ENCODE measurements at regions not wholly inside any gene's neighbourhood (a gene's known extent, or its start where the extent isn't known, plus 50 kb on each side); places are given as distances from the start of the nearest gene placed in this dataset.

DNA sequence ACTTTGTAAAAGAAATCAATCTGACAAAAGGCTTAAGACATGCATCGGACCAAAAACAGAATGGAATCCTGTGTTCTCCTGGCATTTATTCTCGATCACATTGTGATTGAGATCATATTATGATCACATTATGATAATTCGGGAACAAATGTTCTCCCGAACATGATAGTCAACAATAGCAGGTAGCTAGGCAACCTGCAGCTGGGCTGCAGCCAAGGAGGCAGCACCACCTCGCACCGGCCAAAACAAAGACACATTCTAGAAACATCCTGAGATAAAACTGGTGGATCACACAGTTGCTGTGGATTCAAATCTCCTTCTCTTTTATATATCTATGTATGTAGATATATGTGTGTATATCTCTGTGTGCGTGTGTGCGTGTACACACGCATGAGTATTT, 480.6 kb upstream of the CYLC2 start:
- no peak for TF ChIP-seq FOXM1 (IDR thresholded peaks at IDR 0.05; ENCODE audit: borderline replicate concordance, low read depth)
- no peak for TF ChIP-seq CREB1 (IDR thresholded peaks at IDR 0.05; ENCODE audit: low read depth)
- no peak for TF ChIP-seq EP300 (IDR thresholded peaks at IDR 0.05; ENCODE audit: borderline replicate concordance)
- TF ChIP-seq MAX (IDR thresholded peaks at IDR 0.05) = no peak
- no peak for TF ChIP-seq EGR1 (IDR thresholded peaks at IDR 0.05)
- TF ChIP-seq NFIC (IDR thresholded peaks at IDR 0.05) = no peak
- TF ChIP-seq REST (IDR thresholded peaks at IDR 0.05; ENCODE audit: low read depth) = no peak
- TF ChIP-seq TAF1 (IDR thresholded peaks at IDR 0.05; ENCODE audit: low read depth) = no peak
- no peak for TF ChIP-seq TCF12 (IDR thresholded peaks at IDR 0.05; ENCODE audit: low read depth)
- TF ChIP-seq ZBTB7A (IDR thresholded peaks at IDR 0.05; ENCODE audit: low read depth) = no peak
- no peak for TF ChIP-seq CEBPB (IDR thresholded peaks at IDR 0.05)
- TF ChIP-seq RAD21 (IDR thresholded peaks at IDR 0.05; ENCODE audit: low read depth) = no peak

- TF ChIP-seq, protein P1, sequence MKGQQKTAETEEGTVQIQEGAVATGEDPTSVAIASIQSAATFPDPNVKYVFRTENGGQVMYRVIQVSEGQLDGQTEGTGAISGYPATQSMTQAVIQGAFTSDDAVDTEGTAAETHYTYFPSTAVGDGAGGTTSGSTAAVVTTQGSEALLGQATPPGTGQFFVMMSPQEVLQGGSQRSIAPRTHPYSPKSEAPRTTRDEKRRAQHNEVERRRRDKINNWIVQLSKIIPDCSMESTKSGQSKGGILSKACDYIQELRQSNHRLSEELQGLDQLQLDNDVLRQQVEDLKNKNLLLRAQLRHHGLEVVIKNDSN (IDR thresholded peaks at IDR 0.05) = no peak
- no peak for TF ChIP-seq ZBTB7A (IDR thresholded peaks at IDR 0.05; ENCODE audit: low read depth)
- no peak for TF ChIP-seq REST (IDR thresholded peaks at IDR 0.05; ENCODE audit: low read depth)
- no peak for TF ChIP-seq RAD21 (IDR thresholded peaks at IDR 0.05; ENCODE audit: low read depth)
- no peak for TF ChIP-seq TCF12 (IDR thresholded peaks at IDR 0.05; ENCODE audit: low read depth)
- TF ChIP-seq EP300 (IDR thresholded peaks at IDR 0.05; ENCODE audit: borderline replicate concordance) = no peak
- TF ChIP-seq TAF1 (IDR thresholded peaks at IDR 0.05; ENCODE audit: low read depth) = no peak
- no peak for TF ChIP-seq YY1 (IDR thresholded peaks at IDR 0.05; ENCODE audit: low read depth)
- no peak for TF ChIP-seq CREB1 (IDR thresholded peaks at IDR 0.05; ENCODE audit: low read depth)
- TF ChIP-seq CEBPB (IDR thresholded peaks at IDR 0.05) = no peak
- no peak for TF ChIP-seq FOXM1 (IDR thresholded peaks at IDR 0.05; ENCODE audit: borderline replicate concordance, low read depth)
Observed at GRCh38 chr9:102507044-102507687, 488.0 kb upstream of the CYLC2 start.

GRCh38 chr9:102506406-102506805, 488.7 kb upstream of the CYLC2 start:
- TF ChIP-seq FOXM1 (IDR thresholded peaks at IDR 0.05; ENCODE audit: borderline replicate concordance, low read depth) (no peak), CREB1 (IDR thresholded peaks at IDR 0.05; ENCODE audit: low read depth) (no peak), NFIC (IDR thresholded peaks at IDR 0.05) (no peak), YY1 (IDR thresholded peaks at IDR 0.05; ENCODE audit: low read depth) (no peak), ZBTB7A (IDR thresholded peaks at IDR 0.05; ENCODE audit: low read depth) (no peak), MAX (IDR thresholded peaks at IDR 0.05) (no peak), REST (IDR thresholded peaks at IDR 0.05; ENCODE audit: low read depth) (no peak), TEAD4 (IDR thresholded peaks at IDR 0.05) (no peak), TAF1 (IDR thresholded peaks at IDR 0.05; ENCODE audit: low read depth) (no peak), EGR1 (IDR thresholded peaks at IDR 0.05) (no peak), TCF12 (IDR thresholded peaks at IDR 0.05; ENCODE audit: low read depth) (no peak), CEBPB (IDR thresholded peaks at IDR 0.05) (no peak), RAD21 (IDR thresholded peaks at IDR 0.05; ENCODE audit: low read depth) (no peak), EP300 (IDR thresholded peaks at IDR 0.05; ENCODE audit: borderline replicate concordance) (no peak)
- TF ChIP-seq, protein P1 (IDR thresholded peaks at IDR 0.05) = no peak

DNA sequence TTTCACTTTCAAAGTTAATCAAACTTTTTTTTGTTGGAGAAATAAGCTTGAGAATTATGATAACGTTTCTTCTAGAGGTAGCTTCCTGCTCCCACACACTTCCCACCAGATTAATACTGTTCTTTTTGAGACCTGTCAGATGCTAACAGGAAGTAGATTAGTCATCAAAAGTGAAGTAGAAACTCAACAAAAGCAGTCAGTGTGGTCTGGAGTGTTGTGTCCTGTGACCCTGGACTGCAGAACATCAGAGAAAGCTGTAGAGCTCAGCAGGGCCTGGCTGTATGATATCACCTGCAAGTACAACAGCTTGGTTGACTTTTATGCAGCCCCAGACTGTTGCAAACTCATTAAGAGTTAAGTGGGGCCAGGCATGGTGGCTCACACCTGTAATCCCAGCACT, 495.7 kb upstream of the CYLC2 start:
- no peak for TF ChIP-seq TAF1 (IDR thresholded peaks at IDR 0.05; ENCODE audit: low read depth)
- TF ChIP-seq RAD21 (IDR thresholded peaks at IDR 0.05; ENCODE audit: low read depth) = no peak
- TF ChIP-seq, protein P1 (IDR thresholded peaks at IDR 0.05) = no peak
- TF ChIP-seq NFIC (IDR thresholded peaks at IDR 0.05) = no peak
- TF ChIP-seq CREB1 (IDR thresholded peaks at IDR 0.05; ENCODE audit: low read depth) = no peak
- TF ChIP-seq TCF12 (IDR thresholded peaks at IDR 0.05; ENCODE audit: low read depth) = no peak
- TF ChIP-seq ZBTB7A (IDR thresholded peaks at IDR 0.05; ENCODE audit: low read depth) = no peak
- no peak for TF ChIP-seq REST (IDR thresholded peaks at IDR 0.05; ENCODE audit: low read depth)
- TF ChIP-seq FOXM1 (IDR thresholded peaks at IDR 0.05; ENCODE audit: borderline replicate concordance, low read depth) = no peak
- TF ChIP-seq MAX (IDR thresholded peaks at IDR 0.05) = no peak
- TF ChIP-seq EGR1 (IDR thresholded peaks at IDR 0.05) = no peak
- TF ChIP-seq YY1 (IDR thresholded peaks at IDR 0.05; ENCODE audit: low read depth) = no peak
- TF ChIP-seq EP300 (IDR thresholded peaks at IDR 0.05; ENCODE audit: borderline replicate concordance) = no peak
- TF ChIP-seq CEBPB (IDR thresholded peaks at IDR 0.05) = no peak

All from Ishikawa (cell line).